ENCODE measurements at regions not wholly inside any gene's neighbourhood (a gene's known extent, or its start where the extent isn't known, plus 50 kb on each side); places are given as distances from the start of the nearest gene placed in this dataset.

DNA sequence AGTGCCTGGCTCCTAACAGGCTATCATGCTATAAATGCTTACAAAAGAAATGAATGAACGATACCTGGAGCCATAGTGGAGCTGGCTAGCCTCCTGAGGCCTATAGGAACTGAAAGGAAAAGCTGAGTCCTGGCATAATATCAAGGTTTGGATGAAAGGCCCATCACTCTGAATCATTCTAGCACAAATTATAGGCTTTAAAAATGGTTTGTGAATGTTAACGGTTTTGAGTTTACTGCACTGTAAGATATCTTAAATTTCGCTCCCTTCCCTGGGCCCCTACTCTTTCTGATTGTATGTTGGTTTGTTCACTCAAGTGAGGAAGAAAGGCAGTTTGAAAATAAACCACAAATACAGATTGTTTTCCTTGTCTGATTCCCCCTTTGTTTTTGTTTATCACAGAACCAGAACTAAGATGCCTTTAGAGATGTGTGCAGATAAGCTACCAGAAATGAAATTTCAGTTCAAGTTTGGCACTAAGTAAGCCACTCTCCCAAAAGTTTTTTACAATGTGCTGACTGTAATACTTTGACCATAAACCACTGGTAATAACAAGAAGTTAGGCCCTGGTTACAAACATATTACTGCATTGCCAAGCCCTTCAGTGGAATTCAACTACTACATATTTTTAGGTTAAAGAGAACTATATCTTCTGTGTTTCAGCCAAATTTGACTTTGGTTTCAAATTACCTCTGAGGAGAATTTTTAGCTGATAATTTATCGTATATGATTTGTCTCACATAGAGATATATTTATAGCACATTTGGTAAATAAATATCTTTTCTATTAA is 89.5 kb downstream of the ALX1 start:
- Histone ChIP-seq H3K27ac (ENCODE audit: low read depth, low read length) (no peak overlapping the region), H3K4me1 (ENCODE audit: control insufficient read depth, insufficient read depth, low read length) (no peaks in the 10 kb centered on the region), H3K9ac (ENCODE audit: extremely low read depth, low read length, poor library complexity, severe bottlenecking) (no peak overlapping the region), H3K4me3 (ENCODE audit: low read length) (no peak overlapping the region), H3K36me3 (ENCODE audit: control insufficient read depth, insufficient read depth, low read length) (no peaks in the 10 kb centered on the region), H3K9me3 (ENCODE audit: control insufficient read depth, low read length) (no peaks in the 10 kb centered on the region), H3K27me3 (ENCODE audit: control insufficient read depth, insufficient read depth, low read length, poor library complexity, severe bottlenecking) (peaks cover 56% of the 10 kb centered on the region)
- Mint-ChIP-seq H3K27ac (no peak overlapping the region), H3K9me3 (no peaks in the 10 kb centered on the region), H3K4me3 (no peak overlapping the region), H3K27me3 (ENCODE audit: insufficient read depth) (peaks cover 64% of the 10 kb centered on the region), H3K36me3 (ENCODE audit: low read depth) (no peaks in the 10 kb centered on the region), H3K4me1 (peaks cover 3% of the 10 kb centered on the region)
- DNase-seq = no peak
- TF ChIP-seq CTCF (conservative IDR thresholded peaks at IDR 0.05) = no peak
- WGBS, 2 experiments (ENCODE audit: insufficient coverage in 1 of 2, insufficient read length in 1 of 2) = 97 to 100% methylated on average over 1 to 3 of the region's 4 CpGs

DNA sequence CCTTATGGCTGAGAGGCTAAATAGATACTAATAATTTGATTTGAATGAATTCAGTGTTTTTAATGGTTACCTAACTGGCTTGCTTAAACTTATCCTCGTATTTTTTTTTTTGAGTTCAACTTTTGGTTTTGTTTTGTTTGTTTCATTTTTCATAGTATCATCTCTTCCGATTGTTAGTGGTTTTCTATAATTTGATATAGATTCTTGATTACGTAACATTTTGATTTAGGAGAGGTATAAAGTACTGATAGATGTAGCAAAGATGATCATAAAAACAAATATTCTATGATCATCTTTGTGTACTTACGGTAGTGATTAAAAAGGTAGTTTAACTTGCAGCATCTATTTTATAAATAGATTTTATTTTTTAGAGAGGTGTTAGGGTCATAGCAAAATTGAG is 93.0 kb downstream of the ALX1 start:
- Histone ChIP-seq H3K27ac (ENCODE audit: low read depth, low read length) (no peak overlapping the region), H3K4me1 (ENCODE audit: control insufficient read depth, insufficient read depth, low read length) (peaks cover 4% of the 10 kb centered on the region), H3K9ac (ENCODE audit: extremely low read depth, low read length, poor library complexity, severe bottlenecking) (no peak overlapping the region), H3K4me3 (ENCODE audit: low read length) (no peak overlapping the region), H3K27me3 (ENCODE audit: control insufficient read depth, insufficient read depth, low read length, poor library complexity, severe bottlenecking) (peaks cover 86% of the 10 kb centered on the region), H3K36me3 (ENCODE audit: control insufficient read depth, insufficient read depth, low read length) (no peaks in the 10 kb centered on the region), H3K9me3 (ENCODE audit: control insufficient read depth, low read length) (no peaks in the 10 kb centered on the region)
- DNase-seq = no peak
- Mint-ChIP-seq H3K4me1 (peaks cover 11% of the 10 kb centered on the region), H3K4me3 (no peak overlapping the region), H3K27ac (no peak overlapping the region), H3K27me3 (ENCODE audit: insufficient read depth) (peaks cover 75% of the 10 kb centered on the region), H3K9me3 (no peaks in the 10 kb centered on the region), H3K36me3 (ENCODE audit: low read depth) (no peaks in the 10 kb centered on the region)
- TF ChIP-seq CTCF (conservative IDR thresholded peaks at IDR 0.05) = no peak
- 83 to 99% methylated on average over 1 to 4 of the region's 4 CpGs for WGBS, 2 experiments (ENCODE audit: insufficient coverage in 1 of 2, insufficient read length in 1 of 2)

DNA sequence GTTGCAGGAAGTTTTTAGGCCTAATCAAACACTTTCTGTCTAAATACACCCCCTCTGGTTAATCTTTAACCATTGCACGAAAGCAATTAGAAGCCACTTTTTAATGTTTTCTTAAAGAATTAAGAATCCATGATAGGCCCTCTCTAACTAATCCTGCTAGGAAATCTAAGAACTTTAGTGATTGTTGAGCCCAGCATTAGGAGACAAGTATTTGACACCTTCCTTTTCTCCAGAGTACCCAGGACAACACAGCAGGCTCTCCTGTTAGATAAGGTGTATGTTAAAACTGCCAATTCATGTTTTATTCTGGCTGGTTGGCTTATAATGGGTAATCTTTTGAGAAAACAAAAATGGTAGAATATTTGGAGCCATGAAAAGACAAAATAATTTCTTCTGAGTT is 95.0 kb downstream of the ALX1 start:
- H3K4me3 Mint-ChIP-seq = no peak overlapping the region
- peaks cover 4% of the 10 kb centered on the region for H3K4me1 ChIP-seq (ENCODE audit: control insufficient read depth, insufficient read depth, low read length)
- peaks cover 81% of the 10 kb centered on the region for H3K27me3 Mint-ChIP-seq (ENCODE audit: insufficient read depth)
- DNase-seq = no peak
- H3K36me3 Mint-ChIP-seq (ENCODE audit: low read depth) = no peaks in the 10 kb centered on the region
- H3K27ac ChIP-seq (ENCODE audit: low read depth, low read length) = no peak overlapping the region
- peaks cover 90% of the 10 kb centered on the region for H3K27me3 ChIP-seq (ENCODE audit: control insufficient read depth, insufficient read depth, low read length, poor library complexity, severe bottlenecking)
- H3K9me3 ChIP-seq (ENCODE audit: control insufficient read depth, low read length) = no peaks in the 10 kb centered on the region
- no peaks in the 10 kb centered on the region for H3K9me3 Mint-ChIP-seq
- no peak overlapping the region for H3K4me3 ChIP-seq (ENCODE audit: low read length)
- peaks cover 8% of the 10 kb centered on the region for H3K4me1 Mint-ChIP-seq
- H3K36me3 ChIP-seq (ENCODE audit: control insufficient read depth, insufficient read depth, low read length) = no peaks in the 10 kb centered on the region
- 23% methylated on average over 1 of the region's 1 CpG; no CpG with 5 or more reads in 1 of the 2 experiments for WGBS, 2 experiments (ENCODE audit: insufficient coverage in 1 of 2, insufficient read length in 1 of 2)
- no peak overlapping the region for H3K27ac Mint-ChIP-seq
- H3K9ac ChIP-seq (ENCODE audit: extremely low read depth, low read length, poor library complexity, severe bottlenecking) = no peak overlapping the region
- TF ChIP-seq CTCF (conservative IDR thresholded peaks at IDR 0.05) = no peak

Data from endodermal cell (in vitro differentiated cells).